ENCODE measurements at regions not wholly inside any gene's neighbourhood (a gene's known extent, or its start where the extent isn't known, plus 50 kb on each side); places are given as distances from the start of the nearest gene placed in this dataset.

DNA sequence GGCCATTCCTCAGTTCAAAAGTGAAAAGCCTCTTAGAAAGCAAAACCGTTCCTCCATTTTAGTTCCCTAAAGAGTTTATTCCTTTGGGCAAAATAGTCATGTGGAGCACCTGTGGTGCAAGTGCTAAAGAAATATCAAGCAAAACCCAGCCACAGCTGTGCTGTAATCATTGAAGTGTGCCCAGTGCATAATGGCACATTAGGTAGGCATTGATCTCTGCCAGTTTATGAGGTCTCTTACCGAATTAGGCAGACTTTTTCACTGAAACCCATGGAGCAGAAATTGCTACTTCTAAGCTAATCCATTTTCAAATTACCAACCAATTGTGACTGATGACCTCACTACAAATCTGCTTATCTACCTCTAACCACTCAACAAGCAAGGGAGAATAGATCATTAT lies 97.2 kb upstream of the SEMA3A start:
- TF ChIP-seq CTCF (IDR thresholded peaks at IDR 0.05) (no peak), TAF1 (IDR thresholded peaks at IDR 0.05; ENCODE audit: borderline replicate concordance, low read depth, low read length) (no peak), RFX5 (IDR thresholded peaks at IDR 0.05; ENCODE audit: low read length) (no peak), EP300 (IDR thresholded peaks at IDR 0.05; ENCODE audit: borderline replicate concordance in 1 of 2, low read depth in 1 of 2, low read length in 1 of 2) (no peak)
- TF ChIP-seq, protein P1, sequence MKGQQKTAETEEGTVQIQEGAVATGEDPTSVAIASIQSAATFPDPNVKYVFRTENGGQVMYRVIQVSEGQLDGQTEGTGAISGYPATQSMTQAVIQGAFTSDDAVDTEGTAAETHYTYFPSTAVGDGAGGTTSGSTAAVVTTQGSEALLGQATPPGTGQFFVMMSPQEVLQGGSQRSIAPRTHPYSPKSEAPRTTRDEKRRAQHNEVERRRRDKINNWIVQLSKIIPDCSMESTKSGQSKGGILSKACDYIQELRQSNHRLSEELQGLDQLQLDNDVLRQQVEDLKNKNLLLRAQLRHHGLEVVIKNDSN (IDR thresholded peaks at IDR 0.05; ENCODE audit: borderline replicate concordance, low read depth): no peak
